Stomach (tissue), 8 donors: ENCODE measurements at regions not wholly inside any gene's neighbourhood (a gene's known extent, or its start where the extent isn't known, plus 50 kb on each side); places are given as distances from the start of the nearest gene placed in this dataset.
A peak's percentile ranks its signal among the peaks of the same experiment; 100 is the strongest.

Experiments
- DNase-seq, 2 donors: peaks; one replicate each; pipeline versions ENCODE4 v3.0.0 to v3.0.0-alpha.2; 2013 to 2019
- H3K27ac ChIP-seq, 5 donors: fragments of 200-600 bp in 4 of 5; sonication (generic) in 4 of 5; one replicate each; pipeline ENCODE4 v1.5.1; 2013 to 2019; ENCODE audit warnings: mild to moderate bottlenecking in 1 of 5, moderate library complexity in 1 of 5
- H3K27me3 ChIP-seq, 3 donors: fragments of 200-600 bp; sonication (generic); one replicate each; pipeline ENCODE4 v1.5.1; 2017 to 2019; ENCODE audit warnings: mixed run types in 1 of 3
- H3K36me3 ChIP-seq, 4 donors: fragments of 200-600 bp; sonication (generic); 1 replicate in 3 of 4; 2 replicates in 1 of 4; pipeline ENCODE4 v1.5.1; 2016 to 2019
- H3K4me1 ChIP-seq, 4 donors: fragments of 200-600 bp; sonication (generic); one replicate each; pipeline ENCODE4 v1.5.1; 2016 to 2019
- H3K4me3 ChIP-seq, 4 donors: fragments of 200-600 bp; sonication (generic) in 3 of 4; one replicate each; pipeline ENCODE4 v1.5.1; 2016 to 2019; ENCODE audit warnings: mild to moderate bottlenecking in 1 of 4
- H3K9me3 ChIP-seq, 4 donors: fragments of 200-600 bp; sonication (generic); one replicate each; pipeline ENCODE4 v1.5.1; 2016 to 2019
- CTCF ChIP-seq, 7 experiments: fragments of 450-650 bp in 4 of 7; fragments of 200-600 bp in 3 of 7; sonication (generic) in 3 of 7; IDR thresholded peaks; one replicate each; pipeline ENCODE4 v1.5.1; 2016 to 2019; ENCODE audit warnings: antibody characterized with exemption in 7 of 7, control low read depth in 2 of 7, mild to moderate bottlenecking in 1 of 7
- EP300 ChIP-seq: sonication (generic); formaldehyde crosslinking; IDR thresholded peaks from one replicate; pipeline ENCODE4 v1.6.1; 2017; ENCODE audit warnings: antibody characterized with exemption
- POLR2A ChIP-seq, 4 donors: fragments of 450-650 bp; IDR thresholded peaks; one replicate each; pipeline ENCODE4 v1.6.1; 2016; ENCODE audit warnings: antibody characterized with exemption in 4 of 4, control low read depth in 2 of 4, mild to moderate bottlenecking in 1 of 4, moderate library complexity in 1 of 4
- POLR2AphosphoS5 ChIP-seq, 3 donors: sonication (generic); formaldehyde crosslinking; IDR thresholded peaks; one replicate each; pipeline ENCODE4 v1.6.1; 2016; ENCODE audit warnings: antibody characterized with exemption in 3 of 3
- WGBS, 5 donors: extraction: QIAGEN DNeasy Blood & Tissue Kit in 3 of 5; methylation state at CpG; one replicate each; pipeline versions ENCODE4 v1.1.5 to v1.1.7; 2013 to 2018; 5-methylcytosine and 5-hydroxymethylcytosine counted together
- intact Hi-C: fragments of 100-400 bp; cut with DNase I; formaldehyde crosslinking; loops from one replicate; pipeline ENCODE4 v1.15.1; 2023; ENCODE audit warnings: low total_unique reads
- donor health status: healthy with polysubstance abuse.
- donor health status: Bipolar disorder and iron deficiency.
- donor health status: healthy.

GRCh38 chr16:9351440-9351839 lies 260.0 kb downstream of the HAPSTR1 start:
- Histone ChIP-seq H3K36me3 (no peaks in the 10 kb centered on the region), H3K4me3 (no peak overlapping the region), H3K4me1 (no peaks in the 10 kb centered on the region), H3K27me3 (no peaks in the 10 kb centered on the region), H3K9me3 (peaks cover 0 to 35% (median 8%) of the 10 kb centered on the region in 4 donors), H3K27ac (no peak overlapping the region)
- TF ChIP-seq EP300 (no peak), CTCF (IDR thresholded peaks at IDR 0.05) (no peak), POLR2A (IDR thresholded peaks at IDR 0.05) (no peak), POLR2AphosphoS5 (IDR thresholded peaks at IDR 0.05) (no peak)
- intact Hi-C loops = no loop called here
- peak in 1 of 2 donors; percentile 62 for DNase-seq
- 67 to 96% (median 77%) methylated on average over 6 of the region's 6 CpGs for WGBS, 5 donors

- TF ChIP-seq CTCF (IDR thresholded peaks at IDR 0.05) (no peak), EP300 (no peak), POLR2A (IDR thresholded peaks at IDR 0.05) (no peak)
- 55 to 73% (median 66%) methylated on average over 1 of the region's 1 CpG; no CpG with 5 or more reads in 1 of the 5 donors for WGBS, 5 donors
- Histone ChIP-seq H3K4me3 (no peak overlapping the region), H3K9me3 (peaks cover 0 to 35% (median 8%) of the 10 kb centered on the region in 4 donors), H3K36me3 (no peaks in the 10 kb centered on the region), H3K4me1 (no peaks in the 10 kb centered on the region), H3K27ac (no peak overlapping the region), H3K27me3 (no peaks in the 10 kb centered on the region)
- DNase-seq = no peak
- intact Hi-C loops = no loop called here
Observed at GRCh38 chr16:9351841-9352434, 260.5 kb downstream of the HAPSTR1 start.

- H3K4me3 ChIP-seq = no peak overlapping the region
- H3K9me3 ChIP-seq = no peaks in the 10 kb centered on the region
- TF ChIP-seq CTCF (IDR thresholded peaks at IDR 0.05) = no peak
- TF ChIP-seq POLR2A (IDR thresholded peaks at IDR 0.05) = no peak
- no peak for TF ChIP-seq POLR2AphosphoS5 (IDR thresholded peaks at IDR 0.05)
- TF ChIP-seq EP300 = no peak
- intact Hi-C loops = no loop called here
- H3K27ac ChIP-seq = no peak overlapping the region
- no peaks in the 10 kb centered on the region for H3K27me3 ChIP-seq
- H3K4me1 ChIP-seq = no peaks in the 10 kb centered on the region
- H3K36me3 ChIP-seq = no peaks in the 10 kb centered on the region
- WGBS, 5 donors = 59 to 80% (median 79%) methylated on average over 2 of the region's 2 CpGs
- DNase-seq = no peak
Observed at GRCh38 chr16:9357829-9358228, 266.4 kb downstream of the HAPSTR1 start.

GRCh38 chr16:9360075-9360474 lies 268.6 kb downstream of the HAPSTR1 start:
- no peaks in the 10 kb centered on the region for H3K36me3 ChIP-seq
- H3K4me3 ChIP-seq = no peak overlapping the region
- H3K27me3 ChIP-seq = no peaks in the 10 kb centered on the region
- TF ChIP-seq EP300 (no peak), POLR2AphosphoS5 (IDR thresholded peaks at IDR 0.05) (no peak), CTCF (IDR thresholded peaks at IDR 0.05) (no peak), POLR2A (IDR thresholded peaks at IDR 0.05) (no peak)
- no peak overlapping the region for H3K27ac ChIP-seq
- no peak for DNase-seq
- WGBS, 5 donors = 88 to 92% (median 90%) methylated on average over 7 of the region's 7 CpGs
- H3K9me3 ChIP-seq = no peaks in the 10 kb centered on the region
- H3K4me1 ChIP-seq = peaks cover 0 to 7% (median 0%) of the 10 kb centered on the region in 4 donors
- intact Hi-C loops = no loop called here
